GM18508 (cell line): ENCODE measurements at regions not wholly inside any gene's neighbourhood (a gene's known extent, or its start where the extent isn't known, plus 50 kb on each side); places are given as distances from the start of the nearest gene placed in this dataset.

Experiments
- ATAC-seq: cut with Tn5 transposase; IDR thresholded peaks from one replicate; pipeline ENCODE4 v1.9.1; 2021; ENCODE audit warnings: moderate number of reproducible peaks; ENCODE audit not compliant: insufficient read depth, unreplicated experiment

GRCh38 chr6:14921170-14921569, 324.7 kb upstream of the JARID2 start:
- ATAC-seq = no peak

- ATAC-seq = no peak
Observed at GRCh38 chr6:14921878-14922671, 323.8 kb upstream of the JARID2 start.

GRCh38 chr6:14922706-14923460, 323.0 kb upstream of the JARID2 start:
- no peak for ATAC-seq

GRCh38 chr6:14924126-14925024, 321.5 kb upstream of the JARID2 start:
- no peak for ATAC-seq

GRCh38 chr6:14925025-14925698, 320.7 kb upstream of the JARID2 start:
- ATAC-seq = no peak

- ATAC-seq = no peak
Observed at GRCh38 chr6:14925699-14926026, 320.2 kb upstream of the JARID2 start.

- ATAC-seq = no peak
Observed at GRCh38 chr6:14927398-14927797, 318.5 kb upstream of the JARID2 start.

GRCh38 chr6:14929291-14929690, 316.6 kb upstream of the JARID2 start:
- ATAC-seq = no peak

- ATAC-seq = no peak
Observed at GRCh38 chr6:14930366-14930989, 315.4 kb upstream of the JARID2 start.

- no peak for ATAC-seq
Observed at GRCh38 chr6:14932485-14933182, 313.2 kb upstream of the JARID2 start.

- ATAC-seq = no peak
Observed at GRCh38 chr6:14933183-14933544, 312.7 kb upstream of the JARID2 start.

GRCh38 chr6:14934013-14934412, 311.9 kb upstream of the JARID2 start:
- ATAC-seq = no peak

- ATAC-seq = no peak
Observed at GRCh38 chr6:14934844-14935243, 311.0 kb upstream of the JARID2 start.

GRCh38 chr6:14936861-14937260, 309.0 kb upstream of the JARID2 start:
- ATAC-seq = no peak

- no peak for ATAC-seq
Observed at GRCh38 chr6:14943116-14943515, 302.8 kb upstream of the JARID2 start.

- ATAC-seq = no peak
Observed at GRCh38 chr6:14944593-14944992, 301.3 kb upstream of the JARID2 start.

- no peak for ATAC-seq
Observed at GRCh38 chr6:14945461-14946185, 300.2 kb upstream of the JARID2 start.

- no peak for ATAC-seq
Observed at GRCh38 chr6:14946753-14947152, 299.1 kb upstream of the JARID2 start.
